Caco-2 (cell line): ENCODE measurements at regions not wholly inside any gene's neighbourhood (a gene's known extent, or its start where the extent isn't known, plus 50 kb on each side); places are given as distances from the start of the nearest gene placed in this dataset.

Source experiments
- BruUV-seq: library from RNA; stranded (reverse); fragments of 400-500 nt; replicated peaks from 2 replicates; lab custom pipeline; 2021; lab: Mats Ljungman, UMichigan
- CTCF ChIA-PET: fragments of 300-600 bp; sonication (Branson Sonifier 250); formaldehyde crosslinking; loops from one replicate; lab custom pipeline; 2022; ENCODE audit warnings: antibody characterized with exemption; lab: Charles Lee
- POLR2A ChIA-PET: fragments of 300-600 bp; sonication (Branson Sonifier 250); formaldehyde crosslinking; loops from one replicate; lab custom pipeline; 2022; ENCODE audit warnings: antibody characterized with exemption; lab: Charles Lee
- DNase-seq, 2 experiments: peaks; one replicate each; pipeline versions ENCODE4 v3.0.0 to v3.0.0-alpha.2; 2020 to 2022
- H3K27me3 ChIP-seq: replicated peaks from 2 replicates; pipeline ENCODE4 v1.6.0; 2011; ENCODE audit warnings: low read length; ENCODE audit not compliant: control insufficient read depth, insufficient read depth
- H3K36me3 ChIP-seq: 2 replicates; pipeline ENCODE4 v1.5.1; 2011; ENCODE audit warnings: low read length; ENCODE audit not compliant: control insufficient read depth, insufficient read depth
- H3K4me1 ChIP-seq: fragments of 250-450 bp; sonication (Bioruptor Pico); 2 replicates; pipeline ENCODE4 v1.5.1; 2020; ENCODE audit warnings: mild to moderate bottlenecking
- H3K4me3 ChIP-seq: 2 replicates; pipeline ENCODE4 v1.5.1; 2011; ENCODE audit warnings: low read depth, mild to moderate bottlenecking, control low read depth, low read length
- H3K9me3 ChIP-seq: fragments of 250-450 bp; sonication (Bioruptor Pico); 2 replicates; pipeline ENCODE4 v1.5.1; 2020; ENCODE audit warnings: mild to moderate bottlenecking, moderate library complexity
- H3K27ac Mint-ChIP-seq: one replicate; pipeline ENCODE4 v1.8.0; 2022; ENCODE audit warnings: mixed read lengths; ENCODE audit not compliant: unreplicated experiment
- H3K27me3 Mint-ChIP-seq: one replicate; pipeline ENCODE4 v1.8.0; 2022; ENCODE audit warnings: mixed read lengths; ENCODE audit not compliant: insufficient read depth, unreplicated experiment
- H3K36me3 Mint-ChIP-seq: one replicate; pipeline ENCODE4 v1.8.0; 2022; ENCODE audit warnings: mild to moderate bottlenecking, mixed read lengths; ENCODE audit not compliant: insufficient read depth, unreplicated experiment
- H3K4me1 Mint-ChIP-seq: one replicate; pipeline ENCODE4 v1.8.0; 2022; ENCODE audit warnings: low read depth, mixed read lengths; ENCODE audit not compliant: unreplicated experiment
- H3K4me3 Mint-ChIP-seq: one replicate; pipeline ENCODE4 v1.8.0; 2022; ENCODE audit warnings: mild to moderate bottlenecking, moderate library complexity, mixed read lengths; ENCODE audit not compliant: unreplicated experiment
- H3K9me3 Mint-ChIP-seq: one replicate; pipeline ENCODE4 v1.8.0; 2022; ENCODE audit warnings: mixed read lengths; ENCODE audit not compliant: unreplicated experiment
- intact Hi-C: fragments of 100-400 bp; cut with micrococcal nuclease; formaldehyde crosslinking; loops from one replicate; pipeline ENCODE4 v1.10.0; 2022; ENCODE audit not compliant: unreplicated experiment
- TF ChIP-seq, protein P1 (sequence below), 2 experiments: fragments of 200-600 bp in 1 of 2; IDR thresholded peaks; 1 replicate in 1 of 2; 2 replicates in 1 of 2; pipeline versions ENCODE4 v1.5.1 to v1.8.0; 2011 to 2022; ENCODE audit warnings: antibody characterized with exemption in 1 of 2, control low read depth in 1 of 2, inconsistent platforms in 1 of 2, low read depth in 1 of 2, low read length in 1 of 2, mild to moderate bottlenecking in 1 of 2, moderate library complexity in 1 of 2; ENCODE audit not compliant: insufficient read depth in 1 of 2, severe bottlenecking in 1 of 2, unreplicated experiment in 1 of 2

DNA sequence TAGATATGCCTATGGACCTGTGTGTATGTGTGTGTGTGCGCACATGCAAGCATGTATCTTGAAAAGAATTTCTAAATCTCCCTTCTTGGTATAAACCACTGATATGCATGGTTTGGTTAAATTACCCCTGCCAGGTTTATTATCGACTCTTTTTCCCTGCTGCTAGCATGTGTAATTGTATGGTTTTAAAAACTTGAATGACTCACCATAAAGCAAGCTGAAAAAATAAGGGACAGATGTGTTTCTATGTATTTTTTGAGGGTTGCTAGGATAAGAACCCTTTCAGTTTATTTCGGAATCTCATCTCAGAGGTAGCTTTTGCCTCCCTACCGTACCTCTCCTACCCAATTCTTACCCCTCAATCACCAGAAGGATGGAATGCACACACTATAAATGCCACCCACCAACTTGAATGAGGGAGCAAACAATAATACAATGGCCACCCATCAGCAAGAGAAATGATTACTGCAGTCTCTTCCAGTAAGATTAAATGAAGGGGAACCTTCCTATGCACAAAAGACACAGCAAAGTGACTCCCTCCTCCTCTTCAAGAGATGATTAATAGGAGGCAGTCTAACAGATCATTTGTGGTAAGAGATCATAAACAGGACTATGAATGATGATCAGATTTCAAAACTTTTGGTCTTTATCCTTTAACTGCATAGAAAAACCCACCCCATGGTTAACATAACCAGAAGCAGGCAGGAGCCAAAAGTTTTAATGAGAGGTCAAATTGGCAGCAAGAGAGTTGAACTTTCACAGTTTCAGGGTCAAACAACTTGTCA lies 357.2 kb downstream of the SATB2 start:
- no peaks in the 10 kb centered on the region for H3K9me3 ChIP-seq
- intact Hi-C loops = no loop called here
- Mint-ChIP-seq H3K27ac (no peak overlapping the region), H3K4me1 (no peaks in the 10 kb centered on the region), H3K36me3 (no peaks in the 10 kb centered on the region), H3K4me3 (no peak overlapping the region), H3K27me3 (peaks cover 3% of the 10 kb centered on the region), H3K9me3 (no peaks in the 10 kb centered on the region)
- DNase-seq = no peak
- CTCF ChIA-PET = no interaction called here
- no peak overlapping the region for H3K4me3 ChIP-seq
- POLR2A ChIA-PET = no interaction called here
- H3K4me1 ChIP-seq = no peaks in the 10 kb centered on the region
- BruUV-seq = no TSS peak
- no peaks in the 10 kb centered on the region for H3K36me3 ChIP-seq
- H3K27me3 ChIP-seq = no peaks in the 10 kb centered on the region
- TF ChIP-seq, protein P1, sequence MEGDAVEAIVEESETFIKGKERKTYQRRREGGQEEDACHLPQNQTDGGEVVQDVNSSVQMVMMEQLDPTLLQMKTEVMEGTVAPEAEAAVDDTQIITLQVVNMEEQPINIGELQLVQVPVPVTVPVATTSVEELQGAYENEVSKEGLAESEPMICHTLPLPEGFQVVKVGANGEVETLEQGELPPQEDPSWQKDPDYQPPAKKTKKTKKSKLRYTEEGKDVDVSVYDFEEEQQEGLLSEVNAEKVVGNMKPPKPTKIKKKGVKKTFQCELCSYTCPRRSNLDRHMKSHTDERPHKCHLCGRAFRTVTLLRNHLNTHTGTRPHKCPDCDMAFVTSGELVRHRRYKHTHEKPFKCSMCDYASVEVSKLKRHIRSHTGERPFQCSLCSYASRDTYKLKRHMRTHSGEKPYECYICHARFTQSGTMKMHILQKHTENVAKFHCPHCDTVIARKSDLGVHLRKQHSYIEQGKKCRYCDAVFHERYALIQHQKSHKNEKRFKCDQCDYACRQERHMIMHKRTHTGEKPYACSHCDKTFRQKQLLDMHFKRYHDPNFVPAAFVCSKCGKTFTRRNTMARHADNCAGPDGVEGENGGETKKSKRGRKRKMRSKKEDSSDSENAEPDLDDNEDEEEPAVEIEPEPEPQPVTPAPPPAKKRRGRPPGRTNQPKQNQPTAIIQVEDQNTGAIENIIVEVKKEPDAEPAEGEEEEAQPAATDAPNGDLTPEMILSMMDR (IDR thresholded peaks at IDR 0.05; ENCODE audit: insufficient read depth in 1 of 2, low read depth in 1 of 2, low read length in 1 of 2, severe bottlenecking in 1 of 2, unreplicated experiment in 1 of 2) = no peak

DNA sequence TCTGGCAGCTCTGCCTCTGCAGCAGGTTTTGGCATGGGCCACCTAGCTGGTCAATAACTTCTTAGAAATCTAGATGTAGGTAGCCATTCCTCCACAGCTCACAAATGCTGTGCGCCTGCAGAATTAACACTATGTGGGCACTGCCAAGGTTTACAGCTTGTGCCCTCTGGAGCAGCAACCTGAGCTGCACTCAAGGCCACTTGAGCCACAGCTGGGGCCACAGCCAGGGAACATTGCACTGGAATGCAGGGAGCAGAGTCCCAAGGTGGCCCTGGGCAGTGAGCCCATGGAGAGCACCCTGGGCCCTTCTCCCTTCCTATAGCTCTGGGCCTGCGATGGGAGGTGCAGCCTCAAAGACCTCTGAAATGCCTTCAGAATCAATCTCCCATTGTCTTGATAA lies 365.3 kb downstream of the SATB2 start:
- CTCF ChIA-PET = no interaction called here
- intact Hi-C loops = no loop called here
- Mint-ChIP-seq H3K4me1 (no peaks in the 10 kb centered on the region), H3K27ac (no peak overlapping the region), H3K27me3 (no peaks in the 10 kb centered on the region), H3K9me3 (no peaks in the 10 kb centered on the region), H3K36me3 (no peaks in the 10 kb centered on the region), H3K4me3 (no peak overlapping the region)
- POLR2A ChIA-PET = no interaction called here
- no TSS peak for BruUV-seq
- no peaks in the 10 kb centered on the region for H3K36me3 ChIP-seq
- H3K4me3 ChIP-seq = no peak overlapping the region
- no peaks in the 10 kb centered on the region for H3K4me1 ChIP-seq
- no peaks in the 10 kb centered on the region for H3K27me3 ChIP-seq
- no peaks in the 10 kb centered on the region for H3K9me3 ChIP-seq
- DNase-seq = no peak
- TF ChIP-seq, protein P1 (IDR thresholded peaks at IDR 0.05; ENCODE audit: insufficient read depth in 1 of 2, low read depth in 1 of 2, low read length in 1 of 2, severe bottlenecking in 1 of 2, unreplicated experiment in 1 of 2) = no peak

DNA sequence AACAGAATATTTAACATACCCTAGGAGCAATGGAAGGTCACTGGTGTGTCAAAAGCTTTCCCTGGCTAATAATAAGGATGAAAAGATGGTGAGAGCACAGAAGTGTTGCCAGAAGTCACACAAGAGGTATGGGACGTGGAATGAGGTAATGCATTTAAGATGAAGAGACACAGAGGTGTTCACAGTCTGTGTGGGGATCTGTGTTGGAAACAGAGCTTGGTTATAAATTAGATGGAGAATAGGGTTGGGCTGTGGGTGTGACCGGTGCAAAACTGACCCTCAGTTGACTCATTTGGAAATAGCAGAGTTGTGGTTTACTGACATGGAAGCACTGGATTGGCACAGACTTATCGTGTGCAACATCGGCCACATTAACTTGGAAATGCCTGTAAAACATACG lies 372.5 kb downstream of the SATB2 start:
- TF ChIP-seq, protein P1 (IDR thresholded peaks at IDR 0.05; ENCODE audit: insufficient read depth in 1 of 2, low read depth in 1 of 2, low read length in 1 of 2, severe bottlenecking in 1 of 2, unreplicated experiment in 1 of 2) = no peak
- Mint-ChIP-seq H3K36me3 (no peaks in the 10 kb centered on the region), H3K27ac (no peak overlapping the region), H3K27me3 (no peaks in the 10 kb centered on the region), H3K4me1 (no peaks in the 10 kb centered on the region), H3K4me3 (no peak overlapping the region), H3K9me3 (no peaks in the 10 kb centered on the region)
- ChIA-PET CTCF (no interaction called here), POLR2A (no interaction called here)
- no TSS peak for BruUV-seq
- no peaks in the 10 kb centered on the region for H3K27me3 ChIP-seq
- no peaks in the 10 kb centered on the region for H3K36me3 ChIP-seq
- H3K4me1 ChIP-seq = no peaks in the 10 kb centered on the region
- DNase-seq = no peak
- no peaks in the 10 kb centered on the region for H3K9me3 ChIP-seq
- intact Hi-C loops = no loop called here
- H3K4me3 ChIP-seq = no peak overlapping the region
